OCI-LY3 (cell line): ENCODE measurements at regions not wholly inside any gene's neighbourhood (a gene's known extent, or its start where the extent isn't known, plus 50 kb on each side); places are given as distances from the start of the nearest gene placed in this dataset.

Experiments used
- CTCF ChIP-seq: fragments of 200-600, 300-600 bp; sonication (generic); IDR thresholded peaks from 2 replicates; pipeline ENCODE4 v1.5.1; 2014; ENCODE audit warnings: antibody characterized with exemption, low read length, low read depth
- EZH2phosphoT487 ChIP-seq: fragments of 200-600 bp; shearing (Covaris generic); IDR thresholded peaks from 2 replicates; pipeline ENCODE4 v1.6.1; 2018; ENCODE audit warnings: antibody characterized with exemption, mixed run types, low read depth

GRCh38 chr2:142688856-142689605 lies 188.4 kb upstream of the KYNU start:
- TF ChIP-seq CTCF (no peak), EZH2phosphoT487 (no peak)
